WI38 (cell line): ENCODE measurements at regions not wholly inside any gene's neighbourhood (a gene's known extent, or its start where the extent isn't known, plus 50 kb on each side); places are given as distances from the start of the nearest gene placed in this dataset.

Source experiments
- H3K4me3 ChIP-seq: 2 replicates; pipeline ENCODE4 v1.5.1; 2011; ENCODE audit warnings: low read depth, mild to moderate bottlenecking, control low read depth, low read length
- TF ChIP-seq, protein P1 (sequence below): IDR thresholded peaks from 2 replicates; pipeline ENCODE4 v1.5.1; 2012; ENCODE audit warnings: low read depth, mild to moderate bottlenecking, control low read depth, low read length

DNA sequence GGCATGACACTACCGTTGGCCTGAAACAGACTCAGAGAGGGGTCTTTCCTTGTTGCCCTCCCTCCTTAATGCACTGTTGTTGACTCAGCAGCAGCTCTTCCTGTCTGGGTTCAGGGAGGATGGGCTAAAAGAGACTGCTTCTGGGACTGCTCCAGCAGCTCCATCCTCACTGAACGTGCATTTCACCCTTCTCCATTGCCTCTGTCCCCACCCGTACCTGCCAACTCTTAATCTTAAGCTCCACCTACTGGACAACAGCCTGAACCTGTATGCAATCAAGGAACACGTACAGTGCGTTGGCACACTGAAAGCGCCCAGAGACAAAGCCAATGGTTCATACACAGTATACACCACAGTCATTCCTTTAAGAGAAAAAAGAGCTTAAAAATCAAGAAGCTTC, 230.8 kb upstream of the RAB6C start:
- H3K4me3 ChIP-seq, result no peak overlapping the region
- TF ChIP-seq, protein P1, sequence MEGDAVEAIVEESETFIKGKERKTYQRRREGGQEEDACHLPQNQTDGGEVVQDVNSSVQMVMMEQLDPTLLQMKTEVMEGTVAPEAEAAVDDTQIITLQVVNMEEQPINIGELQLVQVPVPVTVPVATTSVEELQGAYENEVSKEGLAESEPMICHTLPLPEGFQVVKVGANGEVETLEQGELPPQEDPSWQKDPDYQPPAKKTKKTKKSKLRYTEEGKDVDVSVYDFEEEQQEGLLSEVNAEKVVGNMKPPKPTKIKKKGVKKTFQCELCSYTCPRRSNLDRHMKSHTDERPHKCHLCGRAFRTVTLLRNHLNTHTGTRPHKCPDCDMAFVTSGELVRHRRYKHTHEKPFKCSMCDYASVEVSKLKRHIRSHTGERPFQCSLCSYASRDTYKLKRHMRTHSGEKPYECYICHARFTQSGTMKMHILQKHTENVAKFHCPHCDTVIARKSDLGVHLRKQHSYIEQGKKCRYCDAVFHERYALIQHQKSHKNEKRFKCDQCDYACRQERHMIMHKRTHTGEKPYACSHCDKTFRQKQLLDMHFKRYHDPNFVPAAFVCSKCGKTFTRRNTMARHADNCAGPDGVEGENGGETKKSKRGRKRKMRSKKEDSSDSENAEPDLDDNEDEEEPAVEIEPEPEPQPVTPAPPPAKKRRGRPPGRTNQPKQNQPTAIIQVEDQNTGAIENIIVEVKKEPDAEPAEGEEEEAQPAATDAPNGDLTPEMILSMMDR, result no peak

DNA sequence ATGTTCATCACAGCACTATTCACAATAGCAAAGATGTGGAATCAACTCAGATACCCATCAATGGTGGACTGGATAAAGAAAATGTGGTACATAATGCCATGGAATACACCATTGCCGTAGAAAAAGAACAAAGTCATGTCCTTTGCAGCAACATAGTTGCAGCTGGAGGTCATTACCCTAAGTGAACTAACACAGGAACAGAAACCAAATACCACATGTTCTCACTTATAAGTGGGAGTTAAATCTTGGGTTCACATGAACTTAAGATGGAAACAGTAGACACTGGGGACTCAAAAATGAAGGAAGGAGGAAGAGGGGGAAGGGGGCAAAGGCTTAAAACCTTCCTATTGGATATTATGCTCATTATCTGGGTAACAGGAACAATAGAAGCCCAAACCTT, 228.1 kb upstream of the RAB6C start:
- TF ChIP-seq, protein P1, result no peak
- H3K4me3 ChIP-seq, result no peak overlapping the region

DNA sequence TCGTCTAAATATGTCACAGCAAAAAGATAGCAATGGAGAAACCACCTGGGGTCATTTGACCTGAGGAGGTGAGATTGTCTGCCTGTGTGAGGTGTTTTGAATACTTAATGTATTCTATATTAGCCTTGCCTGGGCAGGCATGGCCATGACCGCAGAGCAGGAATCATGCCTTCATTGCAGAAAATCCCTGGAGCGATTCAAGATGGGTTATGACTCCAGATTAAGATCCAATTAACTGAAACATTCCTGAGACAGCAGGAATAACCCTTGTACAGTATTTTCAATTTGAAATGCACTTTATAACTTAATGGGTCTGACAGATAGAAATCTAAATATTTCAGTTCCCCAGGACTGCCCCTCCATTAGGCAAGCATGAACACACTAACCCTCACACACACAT, 227.3 kb upstream of the RAB6C start:
- TF ChIP-seq, protein P1, result no peak
- no peak overlapping the region for H3K4me3 ChIP-seq

DNA sequence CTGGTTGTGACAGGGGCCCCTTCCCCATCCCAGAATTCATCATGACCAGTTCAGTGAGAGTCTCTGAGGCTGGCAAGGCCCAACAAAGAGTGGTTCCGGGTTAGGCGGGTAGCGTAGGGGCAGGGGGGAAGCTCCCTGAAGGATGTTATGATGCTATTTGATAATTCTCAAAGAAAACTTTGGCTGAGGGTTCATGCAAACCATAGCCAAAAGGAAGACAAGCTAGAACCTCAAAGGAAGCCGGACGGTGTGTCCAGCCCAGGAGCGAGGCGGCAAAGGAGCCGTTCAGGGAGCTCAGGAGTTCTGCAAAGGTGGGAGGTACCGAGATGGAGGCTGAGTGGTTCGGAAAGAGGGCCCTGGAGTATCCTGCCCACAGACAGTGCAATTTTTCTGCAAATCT, 226.8 kb upstream of the RAB6C start:
- no peak overlapping the region for H3K4me3 ChIP-seq
- TF ChIP-seq, protein P1, result no peak

DNA sequence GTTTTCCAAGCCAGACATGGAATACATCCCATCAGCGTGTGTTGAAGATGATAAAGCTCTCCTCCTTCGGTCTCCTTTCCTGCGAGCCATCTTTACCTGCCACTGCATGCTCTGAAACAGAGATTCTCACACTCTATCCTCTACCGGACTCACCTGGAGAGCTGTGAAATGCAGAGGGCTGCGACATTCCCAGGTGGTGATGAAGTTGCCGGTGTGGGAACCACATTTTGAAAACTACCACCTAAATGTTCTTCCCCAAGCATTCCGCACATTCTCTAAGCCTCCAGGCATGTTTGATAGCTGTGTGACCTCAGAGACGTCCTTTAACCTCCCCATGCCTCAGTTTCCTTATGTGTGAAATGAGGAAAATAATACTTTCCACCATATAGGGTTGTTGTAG, 226.2 kb upstream of the RAB6C start:
- TF ChIP-seq, protein P1, result no peak
- H3K4me3 ChIP-seq, result no peak overlapping the region

GRCh38 chr2:129754421-129754820, 225.0 kb upstream of the RAB6C start:
- H3K4me3 ChIP-seq, result no peak overlapping the region
- TF ChIP-seq, protein P1, result no peak

GRCh38 chr2:129754831-129755230, 224.6 kb upstream of the RAB6C start:
- TF ChIP-seq, protein P1, result no peak

More at GRCh38 chr2:129754831-129755230, 224.6 kb upstream of the RAB6C start:
- H3K4me3 ChIP-seq, result no peak overlapping the region
